ENCODE measurements at regions not wholly inside any gene's neighbourhood (a gene's known extent, or its start where the extent isn't known, plus 50 kb on each side); places are given as distances from the start of the nearest gene placed in this dataset.

DNA sequence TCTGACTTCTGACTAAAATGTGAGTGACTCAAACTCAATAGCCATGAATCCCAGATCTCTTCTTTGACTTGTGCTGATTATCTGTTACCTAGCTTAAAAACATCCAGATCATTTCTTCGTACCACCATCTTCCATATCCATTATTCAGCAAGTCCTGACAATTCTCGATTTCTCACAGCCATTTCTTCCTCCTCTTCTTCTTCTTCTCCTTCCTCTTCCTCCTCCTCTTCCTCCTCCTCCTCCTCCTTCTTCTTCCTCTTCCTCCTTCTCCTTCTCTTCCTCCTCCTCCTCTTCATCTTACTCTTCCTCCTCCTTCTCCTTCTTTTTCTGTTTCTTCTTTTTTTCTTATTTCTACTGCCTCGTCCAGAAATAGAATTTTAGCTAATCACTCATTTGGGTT lies 77.0 kb upstream of the MAP1B start:
- ChIA-PET POLR2A (no interaction called here), CTCF (interaction anchor here (1.5 kb wide), 1 partner anchor 11 kb away, joined by 4 read pairs; no protein-coding TSS in a partner anchor)

DNA sequence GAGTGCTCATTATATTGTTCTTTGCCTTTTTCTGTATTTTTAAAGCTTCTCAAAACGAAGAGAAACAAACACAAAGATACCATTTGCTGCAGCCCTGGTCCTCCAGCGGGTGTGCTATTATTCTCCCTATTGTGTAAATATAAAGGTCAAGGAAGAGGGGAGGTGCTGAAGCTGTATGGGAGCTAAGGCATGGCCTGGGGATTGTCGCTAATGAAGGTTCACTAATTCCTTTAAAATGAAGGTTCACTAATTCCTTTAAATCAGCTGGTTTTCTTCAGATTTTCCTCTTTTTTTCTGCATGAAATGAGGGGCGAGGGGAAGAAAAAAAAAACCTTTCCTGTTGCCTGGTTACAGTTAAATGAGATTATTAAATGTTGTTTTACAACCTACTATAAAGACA lies 74.5 kb upstream of the MAP1B start:
- DNase-seq (no peak), ATAC-seq (no peak)
- peaks cover 17% of the 10 kb centered on the region for H3K27me3 Mint-ChIP-seq (ENCODE audit: low read depth)
- no peaks in the 10 kb centered on the region for H3K4me1 Mint-ChIP-seq (ENCODE audit: low read depth)
- POLR2A ChIA-PET: no interaction called here
- CTCF ChIA-PET: no interaction called here
- no peaks in the 10 kb centered on the region for H3K36me3 Mint-ChIP-seq (ENCODE audit: low read depth)
- no peak overlapping the region for H3K4me3 Mint-ChIP-seq
- no peaks in the 10 kb centered on the region for H3K9me3 Mint-ChIP-seq (ENCODE audit: insufficient read depth)
- no peak overlapping the region for H3K27ac Mint-ChIP-seq

More for the DNA sequence above, 77.0 kb upstream of the MAP1B start:
- no peaks in the 10 kb centered on the region for H3K4me1 Mint-ChIP-seq (ENCODE audit: low read depth)
- H3K9me3 Mint-ChIP-seq (ENCODE audit: insufficient read depth): no peaks in the 10 kb centered on the region
- ATAC-seq (no peak), DNase-seq (no peak)
- H3K27ac Mint-ChIP-seq: no peak overlapping the region
- H3K4me3 Mint-ChIP-seq: no peak overlapping the region
- H3K36me3 Mint-ChIP-seq (ENCODE audit: low read depth): no peaks in the 10 kb centered on the region
- H3K27me3 Mint-ChIP-seq (ENCODE audit: low read depth): peaks cover 7% of the 10 kb centered on the region

- Mint-ChIP-seq H3K36me3 (ENCODE audit: low read depth) (no peaks in the 10 kb centered on the region), H3K4me3 (no peak overlapping the region), H3K27ac (no peak overlapping the region), H3K4me1 (ENCODE audit: low read depth) (no peaks in the 10 kb centered on the region), H3K27me3 (ENCODE audit: low read depth) (peaks cover 14% of the 10 kb centered on the region), H3K9me3 (ENCODE audit: insufficient read depth) (no peaks in the 10 kb centered on the region)
- DNase-seq (no peak), ATAC-seq (no peak)
- CTCF ChIA-PET: no interaction called here
- POLR2A ChIA-PET: no interaction called here
Observed at GRCh38 chr5:72034770-72035169, 72.5 kb upstream of the MAP1B start.

DNA sequence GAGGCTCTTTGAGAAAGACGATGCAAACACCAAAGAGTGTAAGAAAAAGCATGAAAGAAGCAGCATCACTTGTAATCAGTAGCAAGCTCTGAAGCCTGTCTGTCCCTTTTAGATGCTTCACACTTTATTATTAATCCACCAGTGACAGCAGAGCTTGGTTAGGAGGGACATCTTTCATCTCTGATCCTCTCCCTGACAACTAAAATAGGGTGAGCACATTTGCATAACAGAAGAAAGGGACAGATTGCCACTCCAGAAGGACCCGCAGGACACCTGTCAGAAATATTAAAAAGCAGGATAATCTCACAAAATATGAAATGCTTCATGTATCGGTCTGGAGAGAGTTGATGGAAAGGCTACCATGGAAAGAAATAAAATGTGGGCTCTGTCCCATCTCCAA lies 71.4 kb upstream of the MAP1B start:
- Mint-ChIP-seq H3K36me3 (ENCODE audit: low read depth) (no peaks in the 10 kb centered on the region), H3K9me3 (ENCODE audit: insufficient read depth) (no peaks in the 10 kb centered on the region), H3K4me1 (ENCODE audit: low read depth) (no peaks in the 10 kb centered on the region), H3K27me3 (ENCODE audit: low read depth) (peaks cover 14% of the 10 kb centered on the region), H3K4me3 (no peak overlapping the region), H3K27ac (no peak overlapping the region)
- no peak for ATAC-seq
- CTCF ChIA-PET: no interaction called here
- POLR2A ChIA-PET: no interaction called here
- DNase-seq: no peak

- CTCF ChIA-PET: no interaction called here
- no peak for ATAC-seq
- no peak for DNase-seq
- Mint-ChIP-seq H3K4me1 (ENCODE audit: low read depth) (no peaks in the 10 kb centered on the region), H3K27me3 (ENCODE audit: low read depth) (peaks cover 14% of the 10 kb centered on the region), H3K27ac (no peak overlapping the region), H3K4me3 (no peak overlapping the region), H3K9me3 (ENCODE audit: insufficient read depth) (no peaks in the 10 kb centered on the region), H3K36me3 (ENCODE audit: low read depth) (no peaks in the 10 kb centered on the region)
- POLR2A ChIA-PET: no interaction called here
Observed at GRCh38 chr5:72036951-72037350, 70.3 kb upstream of the MAP1B start.

DNA sequence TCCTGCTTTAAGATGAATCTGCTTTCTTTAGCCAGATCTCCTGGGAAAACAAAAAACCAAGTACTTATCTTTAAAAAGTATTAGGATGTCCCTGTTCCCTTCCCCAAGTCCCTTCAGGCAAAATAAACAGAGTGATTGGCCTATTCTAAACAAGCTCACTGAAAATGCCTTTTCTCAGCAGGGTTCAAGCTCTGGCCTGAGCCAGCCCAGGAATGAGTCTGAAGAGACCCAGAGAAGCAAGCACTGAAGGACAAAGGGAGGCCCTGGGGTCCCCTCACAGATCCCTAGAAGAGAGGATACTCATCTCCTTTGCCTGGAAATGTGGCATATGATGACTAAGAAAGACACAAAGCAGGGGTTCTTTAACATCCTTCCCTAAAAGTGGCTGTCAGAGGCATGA lies 66.8 kb upstream of the MAP1B start:
- POLR2A ChIA-PET: no interaction called here
- DNase-seq (no peak), ATAC-seq (no peak)
- Mint-ChIP-seq H3K36me3 (ENCODE audit: low read depth) (no peaks in the 10 kb centered on the region), H3K4me3 (no peak overlapping the region), H3K9me3 (ENCODE audit: insufficient read depth) (no peaks in the 10 kb centered on the region), H3K4me1 (ENCODE audit: low read depth) (no peaks in the 10 kb centered on the region), H3K27ac (no peak overlapping the region), H3K27me3 (ENCODE audit: low read depth) (peaks cover 17% of the 10 kb centered on the region)
- CTCF ChIA-PET: no interaction called here

DNA sequence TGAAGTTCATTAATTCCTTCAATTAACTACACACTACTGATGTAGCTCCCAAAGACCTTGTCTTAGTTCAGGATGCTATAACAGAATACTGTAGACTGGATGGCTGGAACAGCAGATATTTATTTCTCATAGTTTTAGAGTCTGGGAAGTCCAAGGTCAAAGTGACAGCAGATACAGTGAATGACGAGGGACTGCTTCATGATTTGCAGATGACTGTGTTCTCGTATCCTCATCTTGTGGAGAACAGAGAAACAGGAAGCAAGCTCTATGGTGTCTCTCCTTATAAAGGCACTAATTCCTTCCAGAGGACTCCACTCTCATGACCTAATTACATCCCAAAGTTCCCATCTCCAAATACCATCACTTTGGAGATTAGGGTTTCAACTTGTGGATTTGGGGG lies 65.6 kb upstream of the MAP1B start:
- ATAC-seq: no peak
- no peak for DNase-seq
- Mint-ChIP-seq H3K36me3 (ENCODE audit: low read depth) (no peaks in the 10 kb centered on the region), H3K4me3 (no peak overlapping the region), H3K27ac (no peak overlapping the region), H3K4me1 (ENCODE audit: low read depth) (no peaks in the 10 kb centered on the region), H3K9me3 (ENCODE audit: insufficient read depth) (no peaks in the 10 kb centered on the region), H3K27me3 (ENCODE audit: low read depth) (peaks cover 12% of the 10 kb centered on the region)
- ChIA-PET POLR2A (no interaction called here), CTCF (no interaction called here)

- no peaks in the 10 kb centered on the region for H3K9me3 Mint-ChIP-seq (ENCODE audit: insufficient read depth)
- ChIA-PET CTCF (no interaction called here), POLR2A (no interaction called here)
- DNase-seq (no peak), ATAC-seq (no peak)
- H3K36me3 Mint-ChIP-seq (ENCODE audit: low read depth): no peaks in the 10 kb centered on the region
- H3K4me3 Mint-ChIP-seq: no peak overlapping the region
- no peaks in the 10 kb centered on the region for H3K4me1 Mint-ChIP-seq (ENCODE audit: low read depth)
- H3K27ac Mint-ChIP-seq: no peak overlapping the region
- H3K27me3 Mint-ChIP-seq (ENCODE audit: low read depth): peaks cover 9% of the 10 kb centered on the region
Observed at GRCh38 chr5:72042097-72042496, 65.2 kb upstream of the MAP1B start.

- H3K27me3 Mint-ChIP-seq (ENCODE audit: low read depth): peaks cover 6% of the 10 kb centered on the region
- no peaks in the 10 kb centered on the region for H3K36me3 Mint-ChIP-seq (ENCODE audit: low read depth)
- H3K4me1 Mint-ChIP-seq (ENCODE audit: low read depth): no peaks in the 10 kb centered on the region
- H3K4me3 Mint-ChIP-seq: no peak overlapping the region
- DNase-seq (no peak), ATAC-seq (no peak)
- no peak overlapping the region for H3K27ac Mint-ChIP-seq
- H3K9me3 Mint-ChIP-seq (ENCODE audit: insufficient read depth): no peaks in the 10 kb centered on the region
- ChIA-PET POLR2A (interaction anchor here (0.7 kb wide), 1 partner anchor 269 kb away, joined by 3 read pairs; no protein-coding TSS in a partner anchor), CTCF (no interaction called here)
Observed at GRCh38 chr5:72045692-72046091, 61.6 kb upstream of the MAP1B start.

DNA sequence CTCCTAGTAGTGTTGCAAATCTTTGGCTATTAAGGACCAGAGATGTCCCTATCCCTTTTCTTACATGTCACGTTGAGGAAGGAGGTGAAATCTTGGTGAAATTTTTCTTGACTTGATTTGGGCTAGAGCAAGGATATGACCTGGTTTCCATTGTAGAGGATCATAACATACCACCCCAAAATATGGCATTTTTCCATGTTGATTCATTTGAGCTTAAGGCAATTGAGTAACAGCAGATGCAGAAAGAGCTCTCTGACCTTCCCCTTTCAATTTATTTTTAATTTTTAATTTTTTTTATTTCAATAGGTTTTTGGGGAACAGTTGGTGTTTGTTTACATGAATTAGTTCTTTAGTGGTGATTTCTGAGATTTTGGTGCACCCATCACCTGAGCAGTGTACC lies 61.2 kb upstream of the MAP1B start:
- Mint-ChIP-seq H3K4me3 (no peak overlapping the region), H3K4me1 (ENCODE audit: low read depth) (no peaks in the 10 kb centered on the region), H3K36me3 (ENCODE audit: low read depth) (no peaks in the 10 kb centered on the region), H3K27ac (no peak overlapping the region), H3K27me3 (ENCODE audit: low read depth) (peaks cover 6% of the 10 kb centered on the region), H3K9me3 (ENCODE audit: insufficient read depth) (no peaks in the 10 kb centered on the region)
- DNase-seq (no peak), ATAC-seq (no peak)
- ChIA-PET CTCF (no interaction called here), POLR2A (interaction anchor here (0.7 kb wide), 1 partner anchor 269 kb away, joined by 3 read pairs; no protein-coding TSS in a partner anchor)

- Mint-ChIP-seq H3K27ac (no peak overlapping the region), H3K27me3 (ENCODE audit: low read depth) (peaks cover 10% of the 10 kb centered on the region), H3K9me3 (ENCODE audit: insufficient read depth) (no peaks in the 10 kb centered on the region), H3K36me3 (ENCODE audit: low read depth) (no peaks in the 10 kb centered on the region), H3K4me3 (no peak overlapping the region), H3K4me1 (ENCODE audit: low read depth) (no peaks in the 10 kb centered on the region)
- no peak for ATAC-seq
- ChIA-PET CTCF (interaction anchor here (0.7 kb wide), 1 partner anchor 158 kb away, joined by 3 read pairs; no protein-coding TSS in a partner anchor), POLR2A (no interaction called here)
- DNase-seq: no peak
Observed at GRCh38 chr5:72055636-72056035, 51.6 kb upstream of the MAP1B start.

Measured in activated CD8-positive, alpha-beta T cell treated with anti-CD3 and anti-CD28 coated beads, Interleukin-2, amount 10 ng/mL, durations not matched to agents 7 days and 5 days (primary cell).